OCI-LY3 (cell line): ENCODE measurements at regions not wholly inside any gene's neighbourhood (a gene's known extent, or its start where the extent isn't known, plus 50 kb on each side); places are given as distances from the start of the nearest gene placed in this dataset.

Experiments
- CTCF ChIP-seq: fragments of 200-600, 300-600 bp; sonication (generic); IDR thresholded peaks from 2 replicates; pipeline ENCODE4 v1.5.1; 2014; ENCODE audit warnings: antibody characterized with exemption, low read length, low read depth
- EZH2phosphoT487 ChIP-seq: fragments of 200-600 bp; shearing (Covaris generic); IDR thresholded peaks from 2 replicates; pipeline ENCODE4 v1.6.1; 2018; ENCODE audit warnings: antibody characterized with exemption, mixed run types, low read depth

DNA sequence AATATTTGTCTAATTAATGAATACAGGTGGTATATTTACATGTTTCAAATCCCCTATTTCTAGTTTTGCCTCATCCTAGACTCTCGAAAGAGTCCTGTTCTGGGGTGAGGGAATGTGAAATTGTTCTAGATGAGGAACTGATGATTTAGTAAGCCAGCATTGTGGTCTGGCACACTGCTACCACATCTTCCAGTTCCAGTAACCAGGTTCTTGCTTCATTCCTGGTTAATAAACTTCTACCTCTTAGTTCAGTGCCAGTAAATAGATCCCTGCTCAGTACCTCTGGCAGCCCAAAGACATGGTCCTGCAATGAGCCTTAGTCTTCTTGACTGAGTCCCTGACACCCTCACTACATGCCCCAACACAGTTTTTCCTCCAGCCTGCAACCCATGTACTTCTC, 207.7 kb downstream of the SREK1 start:
- TF ChIP-seq CTCF (no peak), EZH2phosphoT487 (no peak)
